ENCODE measurements at regions not wholly inside any gene's neighbourhood (a gene's known extent, or its start where the extent isn't known, plus 50 kb on each side); places are given as distances from the start of the nearest gene placed in this dataset.

GRCh38 chr13:56988543-56988942 is 152.2 kb upstream of the PRR20A start:
- TF ChIP-seq POLR2A (IDR thresholded peaks at IDR 0.05) (no peak), CTCF (IDR thresholded peaks at IDR 0.05) (no peak)
- Histone ChIP-seq H3K27ac (no peak overlapping the region), H3K9me3 (peaks cover 0 to 14% (median 0%) of the 10 kb centered on the region in 12 donors), H3K36me3 (no peaks in the 10 kb centered on the region), H3K4me1 (no peaks in the 10 kb centered on the region), H3K4me3 (no peak overlapping the region), H3K27me3 (no peaks in the 10 kb centered on the region)
- intact Hi-C loops (cut with DNase I) = no loop called here
- DNase-seq (no peak), ATAC-seq (no peak)

- no peak for ATAC-seq
- Histone ChIP-seq H3K27me3 (no peaks in the 10 kb centered on the region), H3K9me3 (no peaks in the 10 kb centered on the region), H3K27ac (no peak overlapping the region), H3K4me1 (no peaks in the 10 kb centered on the region), H3K4me3 (no peak overlapping the region), H3K36me3 (no peaks in the 10 kb centered on the region)
- intact Hi-C loops (cut with DNase I) = no loop called here
- WGBS, 4 donors = 65 to 89% (median 78%) methylated on average over 2 of the region's 2 CpGs
- TF ChIP-seq CTCF (IDR thresholded peaks at IDR 0.05) (no peak), POLR2A (IDR thresholded peaks at IDR 0.05) (no peak)
- no peak for DNase-seq
Measured at GRCh38 chr13:57003682-57004081, 137.0 kb upstream of the PRR20A start.

GRCh38 chr13:57017357-57017756 is 123.4 kb upstream of the PRR20A start:
- no peaks in the 10 kb centered on the region for H3K36me3 ChIP-seq
- DNase-seq = no peak

GRCh38 chr13:57018915-57019314 is 121.8 kb upstream of the PRR20A start:
- Histone ChIP-seq H3K4me3 (no peak overlapping the region), H3K27me3 (no peaks in the 10 kb centered on the region), H3K36me3 (no peaks in the 10 kb centered on the region), H3K27ac (no peak overlapping the region), H3K4me1 (no peaks in the 10 kb centered on the region), H3K9me3 (peaks cover 0 to 23% (median 8%) of the 10 kb centered on the region in 12 donors)
- TF ChIP-seq POLR2A (IDR thresholded peaks at IDR 0.05) (no peak), CTCF (IDR thresholded peaks at IDR 0.05) (no peak)
- no peak for ATAC-seq
- no peak for DNase-seq
- intact Hi-C loops (cut with DNase I) = no loop called here
- WGBS, 4 donors = 72 to 78% (median 75%) methylated on average over 8 of the region's 8 CpGs

More at GRCh38 chr13:57017357-57017756, 123.4 kb upstream of the PRR20A start:
- Histone ChIP-seq H3K27ac (no peak overlapping the region), H3K4me1 (no peaks in the 10 kb centered on the region), H3K27me3 (no peaks in the 10 kb centered on the region), H3K9me3 (peaks cover 0 to 7% (median 0%) of the 10 kb centered on the region in 12 donors), H3K4me3 (no peak overlapping the region)
- WGBS, 4 donors = 39 to 64% (median 50%) methylated on average over 1 of the region's 1 CpG
- no peak for ATAC-seq
- intact Hi-C loops (cut with DNase I) = no loop called here
- TF ChIP-seq CTCF (IDR thresholded peaks at IDR 0.05) = no peak
- TF ChIP-seq POLR2A (IDR thresholded peaks at IDR 0.05) = no peak

Measured in heart left ventricle (tissue), 16 donors.